ENCODE measurements at regions not wholly inside any gene's neighbourhood (a gene's known extent, or its start where the extent isn't known, plus 50 kb on each side); places are given as distances from the start of the nearest gene placed in this dataset.

- no peak for TF ChIP-seq EZH2 (IDR thresholded peaks at IDR 0.05; ENCODE audit: insufficient read depth, low read length)
- TF ChIP-seq CTCF (IDR thresholded peaks at IDR 0.05; ENCODE audit: insufficient read depth, low read depth, low read length): no peak
Observed at GRCh38 chr5:105397749-105398148, 1835.2 kb upstream of the NUDT12 start.

All from astrocyte (in vitro differentiated cells and primary cell).